CD8-positive, alpha-beta memory T cell (primary cell): ENCODE measurements at regions not wholly inside any gene's neighbourhood (a gene's known extent, or its start where the extent isn't known, plus 50 kb on each side); places are given as distances from the start of the nearest gene placed in this dataset.

Source experiments
- CTCF ChIA-PET: fragments of 350-600 bp; sonication (Branson Sonifier 250); formaldehyde crosslinking; loops from one replicate; lab custom pipeline; 2021; ENCODE audit warnings: antibody characterized with exemption; lab: Charles Lee
- POLR2A ChIA-PET: fragments of 350-600 bp; sonication (Branson Sonifier 250); formaldehyde crosslinking; loops from one replicate; lab custom pipeline; 2021; ENCODE audit warnings: antibody characterized with exemption; lab: Charles Lee
- DNase-seq, 5 donors: peaks; one replicate each; pipeline versions ENCODE4 v3.0.0 to v3.0.0-alpha.2; 2020 to 2022; ENCODE audit warnings: mixed read lengths in 1 of 5
- H3K27ac ChIP-seq: one replicate; pipeline ENCODE4 v1.7.0; 2013; ENCODE audit warnings: low read depth, mild to moderate bottlenecking, low read length, moderate library complexity
- H3K27me3 ChIP-seq: 2 replicates; pipeline ENCODE4 v1.7.0; 2013; ENCODE audit warnings: low read length, mild to moderate bottlenecking; ENCODE audit not compliant: insufficient read depth, poor library complexity, severe bottlenecking
- H3K36me3 ChIP-seq: 2 replicates; pipeline ENCODE4 v1.7.0; 2013; ENCODE audit warnings: mild to moderate bottlenecking, low read length, moderate library complexity; ENCODE audit not compliant: insufficient read depth
- H3K4me1 ChIP-seq: 2 replicates; pipeline ENCODE4 v1.7.0; 2013; ENCODE audit warnings: mild to moderate bottlenecking, low read length, moderate library complexity; ENCODE audit not compliant: insufficient read depth
- H3K4me3 ChIP-seq: 2 replicates; pipeline ENCODE4 v1.7.0; 2013; ENCODE audit warnings: mild to moderate bottlenecking, low read length
- H3K9me3 ChIP-seq: 2 replicates; pipeline ENCODE4 v1.7.0; 2013; ENCODE audit warnings: mild to moderate bottlenecking, low read length
- H3K27ac Mint-ChIP-seq, 8 donors: one replicate each; pipeline ENCODE4 v1.8.0; 2020 to 2021; ENCODE audit warnings: mixed read lengths in 8 of 8, mild to moderate bottlenecking in 6 of 8, inconsistent platforms in 3 of 8, moderate library complexity in 3 of 8
- H3K27me3 Mint-ChIP-seq, 2 donors: one replicate each; pipeline ENCODE4 v1.8.0; 2020 to 2021; ENCODE audit warnings: mixed read lengths in 2 of 2, mild to moderate bottlenecking in 1 of 2, moderate library complexity in 1 of 2
- H3K36me3 Mint-ChIP-seq, 3 donors: one replicate each; pipeline ENCODE4 v1.8.0; 2020 to 2021; ENCODE audit warnings: mixed read lengths in 3 of 3, inconsistent platforms in 1 of 3, mild to moderate bottlenecking in 1 of 3
- H3K4me1 Mint-ChIP-seq, 3 donors: one replicate each; pipeline ENCODE4 v1.8.0; 2020 to 2021; ENCODE audit warnings: mixed read lengths in 3 of 3, inconsistent platforms in 1 of 3, mild to moderate bottlenecking in 1 of 3
- H3K4me3 Mint-ChIP-seq, 7 donors: one replicate each; pipeline ENCODE4 v1.8.0; 2020 to 2021; ENCODE audit warnings: mixed read lengths in 7 of 7, mild to moderate bottlenecking in 6 of 7, moderate library complexity in 4 of 7, inconsistent platforms in 2 of 7
- H3K9me3 Mint-ChIP-seq, 5 donors: one replicate each; pipeline ENCODE4 v1.8.0; 2020 to 2022; ENCODE audit warnings: mixed read lengths in 5 of 5, mild to moderate bottlenecking in 3 of 5, moderate library complexity in 2 of 5, inconsistent platforms in 1 of 5

- Histone ChIP-seq H3K27me3 (no peaks in the 10 kb centered on the region), H3K36me3 (no peaks in the 10 kb centered on the region), H3K4me3 (no peak overlapping the region), H3K4me1 (no peaks in the 10 kb centered on the region), H3K27ac (no peak overlapping the region), H3K9me3 (no peaks in the 10 kb centered on the region)
- no peaks in the 10 kb centered on the region for H3K36me3 Mint-ChIP-seq
- no peak for DNase-seq
- CTCF ChIA-PET, result no interaction called here
- H3K27me3 Mint-ChIP-seq, result no peaks in the 10 kb centered on the region
- H3K4me1 Mint-ChIP-seq, result peaks cover 0 to 1% (median 0%) of the 10 kb centered on the region in 3 donors
- POLR2A ChIA-PET, result no interaction called here
- H3K4me3 Mint-ChIP-seq, result no peak overlapping the region
- H3K9me3 Mint-ChIP-seq, result peaks cover 0 to 17% (median 4%) of the 10 kb centered on the region in 5 donors
- no peak overlapping the region for H3K27ac Mint-ChIP-seq
These were observed 222.0 kb upstream of the UBE2E2 start for GRCh38 chr3:22981166-22981565.

DNA sequence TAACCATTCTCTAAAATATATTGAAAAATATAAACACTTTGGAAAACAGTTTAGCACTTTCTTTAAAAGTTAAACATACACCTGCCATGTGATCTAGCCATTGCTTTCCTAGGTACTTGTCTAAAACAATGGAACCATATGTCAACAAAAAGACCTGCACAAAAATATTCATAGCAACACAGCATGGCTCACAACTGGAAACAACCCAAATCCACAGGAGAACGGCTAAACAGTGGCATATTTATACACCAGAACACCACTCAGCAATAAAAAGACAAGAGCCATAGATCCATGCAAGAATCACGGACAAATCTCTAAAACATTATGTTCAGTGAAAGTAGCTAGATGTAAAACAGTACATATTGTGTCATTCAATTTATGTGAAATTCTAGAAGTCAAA, 221.3 kb upstream of the UBE2E2 start:
- peaks cover 0 to 1% (median 0%) of the 10 kb centered on the region in 3 donors for H3K4me1 Mint-ChIP-seq
- Histone ChIP-seq H3K4me1 (no peaks in the 10 kb centered on the region), H3K27ac (no peak overlapping the region), H3K4me3 (no peak overlapping the region), H3K9me3 (no peaks in the 10 kb centered on the region), H3K36me3 (no peaks in the 10 kb centered on the region), H3K27me3 (no peaks in the 10 kb centered on the region)
- H3K9me3 Mint-ChIP-seq, result peaks cover 0 to 16% (median 4%) of the 10 kb centered on the region in 5 donors
- ChIA-PET CTCF (no interaction called here), POLR2A (no interaction called here)
- DNase-seq, result no peak
- no peaks in the 10 kb centered on the region for H3K36me3 Mint-ChIP-seq
- H3K4me3 Mint-ChIP-seq, result no peak overlapping the region
- no peak overlapping the region for H3K27ac Mint-ChIP-seq
- H3K27me3 Mint-ChIP-seq, result no peaks in the 10 kb centered on the region

DNA sequence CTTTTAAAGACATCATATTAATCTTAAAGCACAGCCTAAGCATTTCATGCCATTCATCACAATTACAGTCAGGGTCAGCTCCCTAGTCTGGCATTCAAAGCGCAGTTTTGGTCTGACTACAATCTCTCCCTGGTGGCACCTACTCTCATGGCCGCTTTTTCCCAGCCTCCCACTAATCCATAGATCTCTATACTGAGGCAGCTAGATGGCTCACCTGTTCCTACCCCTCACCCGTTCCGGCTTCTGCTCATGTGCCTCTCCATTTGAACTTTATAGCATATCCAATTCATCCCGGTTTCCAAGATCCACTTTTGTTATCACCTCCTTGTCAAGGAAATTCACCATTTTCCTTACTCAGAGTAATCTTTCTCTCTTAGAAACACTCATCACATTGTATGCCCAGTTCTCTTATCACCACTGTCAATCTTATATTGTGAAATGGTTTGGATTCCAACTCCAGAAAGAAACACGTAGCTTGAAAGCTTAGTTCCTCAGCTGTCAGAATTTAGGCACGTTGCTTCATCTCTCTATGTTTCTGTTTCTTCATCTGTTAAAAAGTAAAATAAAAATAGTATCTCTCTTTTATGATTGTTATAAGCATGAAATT, 220.0 kb upstream of the UBE2E2 start:
- H3K36me3 Mint-ChIP-seq, result no peaks in the 10 kb centered on the region
- ChIA-PET CTCF (no interaction called here), POLR2A (no interaction called here)
- DNase-seq, result no peak
- Histone ChIP-seq H3K36me3 (no peaks in the 10 kb centered on the region), H3K27me3 (no peaks in the 10 kb centered on the region), H3K27ac (no peak overlapping the region), H3K9me3 (no peaks in the 10 kb centered on the region), H3K4me1 (no peaks in the 10 kb centered on the region), H3K4me3 (no peak overlapping the region)
- peaks cover 0 to 16% (median 4%) of the 10 kb centered on the region in 5 donors for H3K9me3 Mint-ChIP-seq
- H3K27ac Mint-ChIP-seq, result no peak overlapping the region
- no peaks in the 10 kb centered on the region for H3K4me1 Mint-ChIP-seq
- H3K4me3 Mint-ChIP-seq, result no peak overlapping the region
- no peaks in the 10 kb centered on the region for H3K27me3 Mint-ChIP-seq

DNA sequence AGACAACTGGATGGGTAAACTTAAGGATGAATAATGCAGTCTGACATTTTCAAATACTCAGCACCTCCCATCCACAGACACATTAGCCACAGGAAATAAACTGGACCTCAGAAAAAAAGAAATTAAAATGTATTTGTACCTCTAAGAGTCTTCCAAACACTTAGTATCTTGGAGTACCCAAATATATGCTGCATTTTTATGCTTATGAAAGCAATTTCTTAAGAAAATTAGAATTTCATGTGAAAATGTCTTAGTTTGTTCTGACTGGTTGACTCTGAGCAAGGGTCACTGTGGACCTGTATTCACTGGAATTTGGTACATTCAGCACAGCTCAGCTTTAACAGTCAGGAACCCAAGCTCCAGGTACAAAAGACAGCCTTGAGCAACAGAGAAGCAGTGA, 216.2 kb upstream of the UBE2E2 start:
- no peaks in the 10 kb centered on the region for H3K36me3 Mint-ChIP-seq
- ChIA-PET POLR2A (no interaction called here), CTCF (no interaction called here)
- no peaks in the 10 kb centered on the region for H3K27me3 ChIP-seq
- H3K9me3 Mint-ChIP-seq, result peaks cover 2 to 21% (median 8%) of the 10 kb centered on the region in 5 donors
- H3K4me1 Mint-ChIP-seq, result no peaks in the 10 kb centered on the region
- H3K27ac Mint-ChIP-seq, result no peak overlapping the region
- no peaks in the 10 kb centered on the region for H3K36me3 ChIP-seq
- H3K27ac ChIP-seq, result no peak overlapping the region
- no peak overlapping the region for H3K4me3 Mint-ChIP-seq
- H3K27me3 Mint-ChIP-seq, result no peaks in the 10 kb centered on the region
- H3K9me3 ChIP-seq, result no peaks in the 10 kb centered on the region
- DNase-seq, result no peak
- H3K4me3 ChIP-seq, result no peak overlapping the region
- no peaks in the 10 kb centered on the region for H3K4me1 ChIP-seq

- H3K27me3 Mint-ChIP-seq, result no peaks in the 10 kb centered on the region
- no peaks in the 10 kb centered on the region for H3K36me3 Mint-ChIP-seq
- H3K27me3 ChIP-seq, result no peaks in the 10 kb centered on the region
These were observed 214.6 kb upstream of the UBE2E2 start for GRCh38 chr3:22988566-22988965.

DNA sequence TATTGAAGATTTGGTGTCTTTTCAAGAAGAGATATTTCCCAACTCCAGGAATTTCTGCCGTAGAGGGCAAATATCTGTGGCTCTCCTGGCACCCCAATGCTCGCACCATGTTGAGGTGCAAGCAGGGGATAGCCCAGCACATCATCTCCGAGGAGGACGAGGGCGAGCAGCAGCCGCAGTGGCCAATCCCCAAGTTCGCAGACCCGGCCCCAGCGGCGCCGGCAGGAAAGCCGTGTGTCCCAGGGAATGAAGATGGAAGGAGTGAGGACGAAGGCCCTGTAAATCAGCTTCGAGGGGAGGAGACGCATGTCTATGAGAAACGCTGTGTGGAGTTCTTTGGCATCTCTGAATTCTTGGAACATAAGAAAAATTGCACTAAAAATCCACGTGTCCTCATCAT, 213.4 kb upstream of the UBE2E2 start:
- no peaks in the 10 kb centered on the region for H3K36me3 ChIP-seq
- H3K9me3 ChIP-seq, result no peaks in the 10 kb centered on the region
- no peak overlapping the region for H3K4me3 ChIP-seq
- H3K9me3 Mint-ChIP-seq, result peaks cover 2 to 11% (median 5%) of the 10 kb centered on the region in 5 donors
- H3K4me1 Mint-ChIP-seq, result no peaks in the 10 kb centered on the region
- H3K27me3 Mint-ChIP-seq, result no peaks in the 10 kb centered on the region
- H3K27me3 ChIP-seq, result no peaks in the 10 kb centered on the region
- no peak overlapping the region for H3K27ac ChIP-seq
- POLR2A ChIA-PET, result no interaction called here
- no peak for DNase-seq
- H3K36me3 Mint-ChIP-seq, result no peaks in the 10 kb centered on the region
- H3K27ac Mint-ChIP-seq, result no peak overlapping the region
- CTCF ChIA-PET, result no interaction called here
- no peaks in the 10 kb centered on the region for H3K4me1 ChIP-seq
- no peak overlapping the region for H3K4me3 Mint-ChIP-seq

More at GRCh38 chr3:22988566-22988965, 214.6 kb upstream of the UBE2E2 start:
- no peaks in the 10 kb centered on the region for H3K4me1 Mint-ChIP-seq
- no peak overlapping the region for H3K4me3 Mint-ChIP-seq
- Histone ChIP-seq H3K4me3 (no peak overlapping the region), H3K27ac (no peak overlapping the region), H3K4me1 (no peaks in the 10 kb centered on the region), H3K36me3 (no peaks in the 10 kb centered on the region), H3K9me3 (no peaks in the 10 kb centered on the region)
- ChIA-PET POLR2A (no interaction called here), CTCF (no interaction called here)
- peaks cover 2 to 13% (median 5%) of the 10 kb centered on the region in 5 donors for H3K9me3 Mint-ChIP-seq
- no peak overlapping the region for H3K27ac Mint-ChIP-seq
- DNase-seq, result no peak

GRCh38 chr3:22990291-22991200, 212.6 kb upstream of the UBE2E2 start:
- Histone ChIP-seq H3K4me3 (no peak overlapping the region), H3K36me3 (no peaks in the 10 kb centered on the region), H3K9me3 (no peaks in the 10 kb centered on the region), H3K27ac (no peak overlapping the region), H3K4me1 (no peaks in the 10 kb centered on the region), H3K27me3 (no peaks in the 10 kb centered on the region)
- ChIA-PET POLR2A (no interaction called here), CTCF (no interaction called here)
- Mint-ChIP-seq H3K4me1 (no peaks in the 10 kb centered on the region), H3K27me3 (no peaks in the 10 kb centered on the region), H3K4me3 (no peak overlapping the region), H3K27ac (no peak overlapping the region), H3K9me3 (peaks cover 0 to 9% (median 5%) of the 10 kb centered on the region in 5 donors), H3K36me3 (no peaks in the 10 kb centered on the region)
- DNase-seq, result no peak

GRCh38 chr3:22994781-22995180, 208.3 kb upstream of the UBE2E2 start:
- Mint-ChIP-seq H3K27ac (no peak overlapping the region), H3K27me3 (no peaks in the 10 kb centered on the region), H3K9me3 (peaks cover 0 to 3% (median 0%) of the 10 kb centered on the region in 5 donors), H3K4me1 (no peaks in the 10 kb centered on the region), H3K4me3 (no peak overlapping the region), H3K36me3 (no peaks in the 10 kb centered on the region)
- H3K4me1 ChIP-seq, result no peaks in the 10 kb centered on the region
- no peaks in the 10 kb centered on the region for H3K36me3 ChIP-seq
- H3K9me3 ChIP-seq, result no peaks in the 10 kb centered on the region
- no peak for DNase-seq
- H3K27me3 ChIP-seq, result no peaks in the 10 kb centered on the region
- CTCF ChIA-PET, result no interaction called here
- no peak overlapping the region for H3K4me3 ChIP-seq
- POLR2A ChIA-PET, result no interaction called here
- H3K27ac ChIP-seq, result no peak overlapping the region
